ENCODE measurements at regions not wholly inside any gene's neighbourhood (a gene's known extent, or its start where the extent isn't known, plus 50 kb on each side); places are given as distances from the start of the nearest gene placed in this dataset.
"Not testable (repeated sequence)": the region's sequence is repeated elsewhere in the genome, so short reads cannot be mapped to it uniquely, and the experiment has no call there.

DNA sequence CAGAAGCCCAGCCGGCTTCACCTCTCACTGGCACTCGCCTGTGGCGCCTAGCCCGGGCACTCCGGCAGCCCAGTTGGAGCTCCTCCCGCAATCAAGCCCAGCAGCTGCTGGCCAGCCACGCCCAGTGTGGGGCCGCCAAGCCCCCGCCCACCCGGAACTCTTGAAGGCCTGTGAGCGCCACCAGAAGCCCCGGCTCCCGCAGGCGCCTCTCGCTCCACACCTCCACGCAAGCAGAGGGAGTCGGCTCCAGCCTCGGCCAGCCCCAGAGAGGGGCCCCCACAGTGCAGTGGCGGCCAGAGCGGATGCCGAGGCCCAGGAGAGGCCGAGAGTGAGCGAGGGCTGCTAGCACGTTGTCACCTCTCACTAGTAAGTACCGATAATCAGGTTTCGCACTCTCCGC is 240.7 kb downstream of the TFEC start:
- DNase-seq (ENCODE audit: low read depth in 2 of 2): no peak

- DNase-seq (ENCODE audit: low read depth in 2 of 2): not testable (repeated sequence)
These were observed 241.1 kb downstream of the TFEC start for GRCh38 chr7:115789473-115789872.

DNA sequence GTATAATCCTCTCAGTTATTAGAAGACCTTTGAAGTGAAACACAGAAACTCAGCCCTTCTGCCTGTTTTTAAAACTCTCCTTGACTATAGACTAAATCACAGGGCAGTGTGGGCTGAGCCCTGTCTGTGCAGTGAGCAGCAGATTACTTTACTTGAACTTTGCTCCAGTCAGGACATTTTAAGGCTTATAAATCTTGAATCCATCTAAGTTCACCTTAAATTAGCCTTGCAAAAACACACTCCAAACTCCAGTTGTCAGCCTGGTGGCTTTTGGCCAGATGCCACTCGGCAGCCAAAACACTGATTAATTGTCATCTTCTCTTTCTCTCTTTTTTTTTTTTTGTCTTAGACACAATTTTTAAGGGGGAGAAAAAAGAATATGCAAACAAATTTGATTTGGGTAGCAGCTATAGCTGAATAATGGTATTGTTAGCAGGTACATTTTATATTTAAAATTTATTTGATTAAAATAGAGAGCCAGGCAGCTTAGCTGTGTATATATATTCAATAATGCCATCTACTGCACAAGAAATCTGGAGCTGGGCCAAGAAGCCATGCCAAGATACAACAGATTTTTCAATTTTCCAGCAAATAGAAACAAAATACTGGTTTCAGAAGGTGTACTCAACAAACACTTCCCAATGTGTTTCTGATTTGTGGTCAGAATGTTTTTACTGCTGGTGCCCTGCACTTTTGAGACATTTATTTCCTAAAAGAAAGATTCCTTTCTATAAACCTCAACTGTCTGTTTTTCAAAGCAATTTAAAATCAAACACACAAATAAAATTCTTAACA is 247.7 kb downstream of the TFEC start:
- peak; percentile 22 to 27 for DNase-seq (ENCODE audit: low read depth in 2 of 2)

DNA sequence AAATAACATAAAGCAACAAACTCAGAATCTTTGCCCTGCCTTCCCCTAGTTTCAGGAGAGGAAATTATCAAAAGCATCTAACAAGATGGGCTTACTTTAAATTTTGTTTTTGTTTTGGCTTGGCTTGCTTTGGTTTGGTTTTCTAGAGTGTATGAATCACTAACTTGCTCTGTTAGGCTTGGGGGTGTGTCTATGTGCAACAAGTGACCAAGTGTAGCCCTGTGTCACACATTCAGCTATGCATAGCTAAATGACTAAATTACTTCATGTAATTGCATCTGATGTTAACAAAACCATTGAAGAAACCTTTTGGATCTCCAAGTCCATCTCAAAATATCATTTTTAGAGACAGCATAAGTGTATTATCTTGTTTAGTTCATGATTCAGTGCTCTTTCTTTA is 251.0 kb downstream of the TFEC start:
- no peak for DNase-seq (ENCODE audit: low read depth in 2 of 2)

DNA sequence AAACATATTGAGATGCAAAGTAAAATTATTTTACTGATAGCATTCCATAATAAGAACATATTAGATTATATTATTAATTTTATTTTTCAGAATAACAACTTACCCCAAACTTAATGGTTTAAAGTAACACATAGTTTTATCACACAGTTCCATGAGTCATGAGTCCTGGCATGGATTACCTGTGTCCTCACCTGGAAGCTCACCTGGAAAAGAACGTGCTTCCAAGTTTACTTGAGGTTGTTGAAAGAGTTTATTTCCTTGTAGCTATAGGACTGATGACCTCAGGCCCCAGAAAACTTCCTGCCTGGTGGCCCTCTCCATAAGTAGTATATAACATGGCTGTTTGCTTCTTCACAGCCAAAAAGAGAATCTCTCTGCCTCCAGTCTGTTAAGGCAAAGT is 254.6 kb downstream of the TFEC start:
- no peak for DNase-seq (ENCODE audit: low read depth in 2 of 2)

DNA sequence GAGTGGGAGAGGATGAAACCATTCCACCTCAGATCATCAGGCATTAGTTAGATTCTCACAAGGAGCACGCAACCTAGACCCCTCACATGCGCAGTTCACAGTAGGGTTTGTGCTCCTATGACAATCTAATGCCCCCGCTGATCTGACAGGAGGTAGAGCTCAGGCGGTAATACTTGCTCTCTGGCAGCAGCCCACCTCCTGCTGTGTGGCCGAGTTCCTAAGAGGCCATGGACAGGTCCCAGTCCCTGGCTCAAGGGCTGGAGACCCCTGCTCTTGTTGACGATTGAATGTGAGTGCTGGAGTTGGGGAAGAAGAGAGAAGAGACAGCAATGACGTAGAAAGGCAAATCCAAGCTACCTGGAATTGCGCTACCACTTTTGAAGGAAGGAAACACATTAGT is 267.2 kb downstream of the TFEC start:
- DNase-seq (ENCODE audit: low read depth in 2 of 2): no peak

DNA sequence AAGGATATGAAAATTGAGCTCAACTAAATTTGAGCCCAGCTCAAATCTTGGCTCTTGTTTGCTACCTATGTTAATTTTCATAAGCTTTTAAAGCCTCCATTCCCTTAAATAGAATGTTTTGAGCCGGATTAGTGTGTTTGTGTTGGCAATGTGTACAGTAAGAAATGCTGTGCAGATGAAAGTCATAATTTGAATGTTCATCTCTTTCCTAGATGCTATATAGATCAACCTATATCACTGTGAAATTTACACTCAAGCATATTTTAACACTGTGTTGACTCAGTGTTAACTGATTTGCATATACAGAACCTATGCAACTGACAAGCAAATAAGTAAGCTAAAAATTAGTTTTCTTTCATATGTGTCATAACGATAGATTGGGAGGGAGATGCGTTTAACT is 272.5 kb downstream of the TFEC start:
- DNase-seq (ENCODE audit: low read depth in 2 of 2): no peak

DNA sequence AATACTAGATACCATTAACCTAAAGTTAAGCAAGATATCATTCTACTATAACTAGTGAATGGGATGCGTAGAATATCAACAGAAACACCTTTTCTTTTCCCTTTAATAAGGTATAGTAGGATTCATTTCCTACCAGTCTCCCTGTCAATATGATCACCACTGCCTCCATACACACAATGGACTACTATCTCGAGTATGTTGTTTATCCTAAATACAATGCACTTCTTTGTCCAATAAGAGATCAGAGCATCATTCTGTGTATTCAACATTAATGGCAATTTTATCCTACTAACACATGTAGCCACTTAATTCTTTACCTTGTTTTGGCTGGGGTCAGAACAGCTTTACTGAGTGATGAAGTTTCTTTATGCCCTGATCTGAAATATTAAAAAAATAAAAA is 276.3 kb downstream of the TFEC start:
- DNase-seq (ENCODE audit: low read depth in 2 of 2): no peak

DNA sequence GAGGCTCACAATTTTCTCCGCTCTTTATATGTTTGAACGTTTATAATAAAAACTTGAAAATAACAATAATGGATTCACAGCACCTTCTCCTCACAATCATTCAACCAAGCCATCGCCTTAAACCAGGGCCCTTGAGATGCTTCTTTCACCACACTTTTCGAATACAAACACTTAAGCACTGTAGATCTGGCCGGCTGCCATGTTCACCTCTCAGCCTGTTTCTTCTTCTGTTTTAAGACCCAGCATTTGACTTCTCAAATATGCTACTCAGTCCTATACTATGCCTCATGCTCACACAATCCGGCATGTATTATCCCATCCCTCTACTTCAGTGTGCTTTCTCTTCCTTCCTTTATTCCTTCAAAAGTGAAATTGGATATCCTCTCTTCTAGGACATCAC is 280.6 kb downstream of the TFEC start:
- no peak for DNase-seq (ENCODE audit: low read depth in 2 of 2)

GRCh38 chr7:115748123-115748738 is 282.3 kb downstream of the TFEC start:
- peak in 1 of 2 experiments; percentile 5 for DNase-seq (ENCODE audit: low read depth in 2 of 2)

GRCh38 chr7:115747174-115747573 is 283.4 kb downstream of the TFEC start:
- DNase-seq (ENCODE audit: low read depth in 2 of 2): no peak

- no peak for DNase-seq (ENCODE audit: low read depth in 2 of 2)
These were observed 290.5 kb downstream of the TFEC start for GRCh38 chr7:115740043-115740442.

- peak; percentile 5 to 9 for DNase-seq (ENCODE audit: low read depth in 2 of 2)
These were observed 295.9 kb downstream of the TFEC start for GRCh38 chr7:115734641-115735040.

DNA sequence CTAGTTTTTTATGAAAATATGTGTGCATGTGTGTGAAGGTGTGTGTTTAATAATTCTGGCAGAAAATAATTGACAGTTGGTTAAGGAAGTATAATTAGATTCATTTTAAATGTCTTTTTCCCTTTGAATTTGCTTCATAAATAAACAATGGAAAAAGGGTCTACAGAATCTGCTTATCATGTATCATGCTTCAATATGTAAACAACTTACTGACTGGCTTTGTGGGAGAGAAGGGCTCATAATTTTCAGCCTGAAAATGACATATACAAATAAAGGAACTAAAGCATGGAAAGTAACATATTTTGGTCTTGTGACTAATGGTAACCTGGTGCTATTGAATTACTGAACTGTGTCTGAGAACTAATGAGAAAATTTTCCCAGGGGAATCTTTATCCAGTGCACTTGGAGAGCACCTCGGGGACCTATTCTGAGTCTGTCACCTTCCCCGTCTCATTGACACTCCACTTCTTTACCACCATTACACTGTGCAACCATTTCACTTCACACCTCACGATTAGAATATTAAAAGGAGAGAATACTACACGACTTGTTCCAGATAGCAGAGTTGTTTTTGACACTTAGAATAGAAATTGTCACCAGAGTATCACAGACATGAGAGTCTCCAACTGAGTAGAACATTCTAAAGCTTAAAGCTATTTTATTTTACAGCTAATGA is 298.6 kb downstream of the TFEC start:
- no peak for DNase-seq (ENCODE audit: low read depth in 2 of 2)

DNA sequence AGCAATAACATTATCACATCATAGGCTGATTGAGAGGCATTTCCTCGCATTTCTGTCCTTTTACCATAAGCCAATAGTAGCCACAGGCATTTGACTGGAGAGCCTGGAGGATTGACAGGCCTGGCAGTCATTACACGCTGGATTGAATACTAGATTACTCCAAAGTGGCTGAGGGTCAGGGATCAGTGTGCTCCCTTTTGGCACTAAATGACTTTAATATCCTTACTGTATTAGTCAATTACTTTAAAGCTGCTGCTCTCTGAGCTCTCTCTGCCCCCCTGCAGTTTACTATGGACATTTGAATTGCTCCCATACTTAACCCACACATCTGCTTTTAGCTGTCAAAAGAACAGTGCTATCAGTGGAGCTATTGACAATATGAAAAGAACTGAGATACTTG is 302.0 kb downstream of the TFEC start:
- DNase-seq (ENCODE audit: low read depth in 2 of 2): no peak

DNA sequence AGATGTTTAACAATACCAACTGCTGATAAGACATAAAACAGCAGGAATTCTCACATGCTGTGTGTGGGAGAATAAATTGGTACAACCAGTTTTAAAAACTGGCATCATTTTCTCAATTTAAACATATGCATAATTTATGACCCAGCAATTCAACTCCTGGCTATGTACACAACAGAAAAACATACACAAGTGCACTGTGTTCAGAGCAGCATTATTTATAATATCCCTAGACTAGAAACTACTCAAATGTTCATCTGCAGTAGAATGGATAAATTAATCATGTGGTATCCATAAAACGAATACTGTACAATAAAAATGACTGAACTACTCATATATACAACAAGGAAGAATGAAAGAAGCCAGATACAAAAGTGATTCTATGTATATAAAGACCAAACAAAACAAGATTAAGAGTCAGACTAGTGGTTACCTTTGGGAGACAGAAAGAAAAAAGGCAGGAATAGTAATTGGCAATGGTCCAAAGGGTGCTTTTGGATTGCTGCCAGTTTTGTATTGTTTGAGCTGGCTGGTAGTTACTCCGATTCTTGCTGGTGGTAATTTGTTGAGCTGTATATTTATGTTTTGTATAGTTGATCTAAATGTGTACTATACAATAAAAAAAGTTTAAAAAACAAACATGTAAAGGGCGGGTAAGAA is 306.0 kb downstream of the TFEC start:
- no peak for DNase-seq (ENCODE audit: low read depth in 2 of 2)

GRCh38 chr7:115722302-115722977 is 308.1 kb downstream of the TFEC start:
- DNase-seq (ENCODE audit: low read depth in 2 of 2): no peak

- no peak for DNase-seq (ENCODE audit: low read depth in 2 of 2)
These were observed 309.0 kb downstream of the TFEC start for GRCh38 chr7:115721293-115722217.

DNA sequence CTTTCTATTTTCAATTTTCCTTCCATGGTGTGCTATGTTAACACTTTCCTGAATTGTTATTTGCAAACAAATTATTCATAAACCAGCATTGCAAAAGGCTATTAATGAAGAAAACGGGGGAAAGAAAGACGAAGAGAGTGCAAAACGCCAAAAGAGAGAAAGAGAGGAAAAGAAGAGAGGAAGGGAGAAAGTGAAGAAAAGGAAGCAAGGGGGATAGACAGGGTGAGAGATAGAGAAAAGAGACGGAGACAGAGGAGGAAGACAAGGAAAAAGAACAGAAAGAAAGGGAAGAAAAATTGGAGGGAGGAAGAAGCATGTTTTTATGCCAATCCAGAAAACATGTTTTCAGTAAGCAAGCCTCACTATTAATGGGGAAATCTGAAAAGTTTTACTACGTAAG is 310.6 kb downstream of the TFEC start:
- DNase-seq (ENCODE audit: low read depth in 2 of 2): no peak

DNA sequence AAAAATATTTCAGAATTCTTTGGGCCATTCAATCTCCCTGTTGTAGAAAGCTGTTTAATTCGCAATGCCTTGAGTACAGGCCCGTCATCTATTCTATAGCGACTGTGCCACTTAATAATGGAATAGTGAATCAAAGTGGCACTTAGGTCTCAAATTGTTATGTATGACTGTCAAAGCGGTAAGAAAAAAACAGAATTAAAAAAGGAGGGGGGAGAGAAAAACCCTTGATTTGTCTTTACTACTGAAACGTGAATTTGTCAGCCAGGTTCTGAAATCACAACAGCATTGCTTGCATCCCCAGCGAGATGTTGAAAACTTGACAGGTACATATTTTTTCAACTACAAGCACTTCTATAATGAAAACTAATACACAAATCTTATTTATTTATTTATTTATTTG is 320.9 kb downstream of the TFEC start:
- DNase-seq (ENCODE audit: low read depth in 2 of 2): no peak

- DNase-seq (ENCODE audit: low read depth in 2 of 2): no peak
These were observed 322.6 kb downstream of the TFEC start for GRCh38 chr7:115708013-115708341.

All from fibroblast of skin of left quadriceps (primary cell).